Right cardiac atrium (tissue), 5 donors: ENCODE measurements at regions not wholly inside any gene's neighbourhood (a gene's known extent, or its start where the extent isn't known, plus 50 kb on each side); places are given as distances from the start of the nearest gene placed in this dataset.

Experiments used
- ATAC-seq, 2 donors: fragments of 200-7000 bp; cut with Tn5 transposase; one replicate each; pipeline versions ENCODE4 v1.8.0 to v1.9.1; 2020; ENCODE audit warnings: moderate library complexity in 2 of 2, mild to moderate bottlenecking in 1 of 2
- DNase-seq, 3 donors: peaks; one replicate each; pipeline ENCODE4 v3.0.0-alpha.2; 2020
- H3K27ac ChIP-seq: one replicate; pipeline ENCODE4 v1.5.1; 2013; ENCODE audit warnings: mild to moderate bottlenecking, low read length, control low read depth, moderate library complexity
- H3K27me3 ChIP-seq: one replicate; pipeline ENCODE4 v1.6.1; 2013; ENCODE audit not compliant: control insufficient read depth, insufficient read depth
- H3K4me1 ChIP-seq: one replicate; pipeline ENCODE4 v1.6.1; 2013; ENCODE audit warnings: low read length; ENCODE audit not compliant: control insufficient read depth, insufficient read depth
- H3K4me3 ChIP-seq: one replicate; pipeline ENCODE4 v1.5.1; 2013; ENCODE audit warnings: low read length, control low read depth
- H3K9me3 ChIP-seq: one replicate; pipeline ENCODE4 v1.6.1; 2013; ENCODE audit warnings: low read length; ENCODE audit not compliant: control insufficient read depth
- WGBS: extraction: QIAGEN DNeasy Blood & Tissue Kit; methylation state at CpG from one replicate; pipeline ENCODE4 v1.1.7; 2013; 5-methylcytosine and 5-hydroxymethylcytosine counted together
- intact Hi-C, 4 donors: fragments of 100-400 bp; cut with DNase I; formaldehyde crosslinking; loops; one replicate each; pipeline versions ENCODE4 v1.11.0 to v1.14.0; 2022 to 2023
- donor health status: healthy with polysubstance abuse.
- donor health status: DM: no; HTN: yes; CAD: no.
- donor health status: DM: no; HTN: no; CAD: no.
- donor health status: DM: no; HTN: yes; CAD: no; lungs with severe emphysema.
- donor health status: DM: yes; HTN: yes; CAD: no.

- 91% methylated on average over 2 of the region's 2 CpGs for WGBS
- H3K4me3 ChIP-seq, result no peak overlapping the region
- H3K27me3 ChIP-seq, result no peaks in the 10 kb centered on the region
- no peaks in the 10 kb centered on the region for H3K4me1 ChIP-seq
- ATAC-seq (no peak), DNase-seq (no peak)
- intact Hi-C loops, result no loop called here
- H3K27ac ChIP-seq, result no peak overlapping the region
- no peaks in the 10 kb centered on the region for H3K9me3 ChIP-seq
These were observed 84.4 kb upstream of the NEBL start for GRCh38 chr10:20981419-20981953.

DNA sequence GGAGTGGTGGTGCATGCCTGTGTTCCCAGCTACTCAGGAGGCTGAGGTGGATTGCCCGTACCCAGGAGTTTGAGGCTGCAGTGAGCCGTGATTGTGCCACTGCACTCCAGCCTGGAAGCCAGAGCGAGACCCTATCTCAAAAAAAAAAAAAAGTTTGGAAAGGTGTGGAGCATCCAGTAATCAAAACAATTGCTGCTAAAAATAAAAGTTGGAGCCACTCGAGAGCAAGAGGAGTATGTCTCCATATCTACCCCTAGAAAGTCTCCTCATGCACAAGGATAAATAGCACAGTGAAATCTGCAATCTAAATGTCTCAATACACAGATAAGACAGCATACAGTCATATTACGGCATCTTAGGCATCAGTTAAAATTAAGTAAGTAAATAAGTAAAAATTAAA lies 81.5 kb upstream of the NEBL start:
- 63% methylated on average over 5 of the region's 5 CpGs for WGBS
- no peak for DNase-seq
- Histone ChIP-seq H3K27ac (no peak overlapping the region), H3K4me3 (no peak overlapping the region), H3K27me3 (no peaks in the 10 kb centered on the region), H3K4me1 (no peaks in the 10 kb centered on the region), H3K9me3 (no peaks in the 10 kb centered on the region)
- intact Hi-C loops, result no loop called here
- ATAC-seq, result no peak

- DNase-seq (peak in 1 of 3 donors; percentile 34), ATAC-seq (no peak)
- H3K9me3 ChIP-seq, result no peaks in the 10 kb centered on the region
- no peaks in the 10 kb centered on the region for H3K27me3 ChIP-seq
- H3K27ac ChIP-seq, result no peak overlapping the region
- H3K4me3 ChIP-seq, result no peak overlapping the region
- WGBS, result 61% methylated on average over 5 of the region's 5 CpGs
- no peaks in the 10 kb centered on the region for H3K4me1 ChIP-seq
- intact Hi-C loops, result no loop called here
These were observed 80.2 kb upstream of the NEBL start for GRCh38 chr10:20977300-20977699.

DNA sequence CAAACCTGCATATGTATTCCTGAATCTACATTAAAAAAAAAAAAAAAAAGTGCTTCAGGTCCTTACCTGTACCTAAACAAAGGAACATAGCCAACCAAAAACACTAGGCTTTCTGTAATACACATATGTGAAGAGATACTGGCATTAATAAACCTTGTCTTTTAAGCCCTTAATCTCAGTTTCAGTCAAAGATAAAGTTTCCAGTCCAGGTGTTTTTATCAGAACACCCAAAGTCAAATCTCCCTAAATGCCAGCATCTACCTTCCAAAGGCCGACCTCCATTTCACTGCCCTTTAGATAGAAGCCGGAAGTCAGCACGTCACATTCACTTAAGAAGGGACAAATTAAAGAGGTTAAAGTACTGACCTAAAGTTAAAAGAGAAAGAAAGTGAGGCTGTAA lies 79.8 kb upstream of the NEBL start:
- H3K4me3 ChIP-seq, result no peak overlapping the region
- H3K27ac ChIP-seq, result no peak overlapping the region
- ATAC-seq (no peak), DNase-seq (no peak)
- WGBS, result 43% methylated on average over 3 of the region's 3 CpGs
- no peaks in the 10 kb centered on the region for H3K4me1 ChIP-seq
- H3K9me3 ChIP-seq, result no peaks in the 10 kb centered on the region
- no peaks in the 10 kb centered on the region for H3K27me3 ChIP-seq
- intact Hi-C loops, result no loop called here

DNA sequence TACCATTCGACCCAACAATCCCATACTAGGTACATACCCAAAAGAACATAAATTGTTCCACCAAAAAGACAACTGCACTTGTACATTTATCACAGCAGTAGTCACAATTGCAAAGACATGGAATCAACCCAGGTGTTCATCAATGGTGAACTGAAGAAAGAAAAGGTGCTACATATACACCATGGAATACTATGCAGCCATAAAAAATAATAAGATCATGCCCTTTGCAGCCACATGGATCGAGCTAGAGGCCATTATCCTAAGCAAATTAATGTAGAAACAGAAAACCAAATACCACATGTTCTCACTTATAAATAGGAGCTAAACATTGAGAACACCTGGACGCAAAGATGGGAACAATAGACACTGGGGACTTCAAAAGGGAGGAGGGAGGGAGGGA lies 79.3 kb upstream of the NEBL start:
- H3K27me3 ChIP-seq, result no peaks in the 10 kb centered on the region
- intact Hi-C loops, result no loop called here
- DNase-seq (no peak), ATAC-seq (no peak)
- H3K9me3 ChIP-seq, result no peaks in the 10 kb centered on the region
- H3K27ac ChIP-seq, result no peak overlapping the region
- H3K4me3 ChIP-seq, result no peak overlapping the region
- WGBS, result 90% methylated on average over 3 of the region's 3 CpGs
- no peaks in the 10 kb centered on the region for H3K4me1 ChIP-seq

DNA sequence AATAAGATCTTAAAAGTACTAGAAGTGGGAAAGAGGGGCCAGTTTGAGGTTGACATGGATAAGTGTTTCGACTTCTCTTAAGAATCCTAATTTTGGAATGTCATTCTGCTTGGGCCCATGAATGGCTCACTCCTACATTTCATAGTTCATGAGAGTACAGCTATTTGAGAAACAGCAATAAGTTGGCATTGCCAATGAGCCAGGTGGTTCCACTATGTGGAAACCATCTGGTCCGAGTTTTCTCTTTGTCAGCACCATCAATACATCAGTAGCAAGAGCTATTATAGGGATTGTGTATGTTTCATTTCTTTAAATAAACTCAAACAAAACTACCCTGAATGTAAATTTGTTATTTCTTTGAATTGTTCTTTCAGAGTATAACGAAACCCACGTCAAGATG lies 78.1 kb upstream of the NEBL start:
- no peaks in the 10 kb centered on the region for H3K27me3 ChIP-seq
- no peak for ATAC-seq
- 89% methylated on average over 4 of the region's 4 CpGs for WGBS

GRCh38 chr10:20972925-20973324 lies 75.8 kb upstream of the NEBL start:
- WGBS, result 87% methylated on average over 2 of the region's 2 CpGs
- H3K9me3 ChIP-seq, result no peaks in the 10 kb centered on the region
- no peak overlapping the region for H3K4me3 ChIP-seq
- H3K4me1 ChIP-seq, result no peaks in the 10 kb centered on the region
- no peaks in the 10 kb centered on the region for H3K27me3 ChIP-seq
- DNase-seq (no peak), ATAC-seq (no peak)
- intact Hi-C loops, result no loop called here
- no peak overlapping the region for H3K27ac ChIP-seq

More for the DNA sequence above, 78.1 kb upstream of the NEBL start:
- intact Hi-C loops, result no loop called here
- H3K4me1 ChIP-seq, result no peaks in the 10 kb centered on the region
- H3K27ac ChIP-seq, result no peak overlapping the region
- H3K9me3 ChIP-seq, result no peaks in the 10 kb centered on the region
- no peak for DNase-seq
- no peak overlapping the region for H3K4me3 ChIP-seq

- WGBS, result 69% methylated on average over 3 of the region's 3 CpGs
- Histone ChIP-seq H3K4me1 (no peaks in the 10 kb centered on the region), H3K27ac (no peak overlapping the region), H3K4me3 (no peak overlapping the region), H3K27me3 (no peaks in the 10 kb centered on the region), H3K9me3 (no peaks in the 10 kb centered on the region)
- ATAC-seq, result no peak
- DNase-seq, result no peak
- intact Hi-C loops, result no loop called here
These were observed 74.8 kb upstream of the NEBL start for GRCh38 chr10:20971901-20972300.

DNA sequence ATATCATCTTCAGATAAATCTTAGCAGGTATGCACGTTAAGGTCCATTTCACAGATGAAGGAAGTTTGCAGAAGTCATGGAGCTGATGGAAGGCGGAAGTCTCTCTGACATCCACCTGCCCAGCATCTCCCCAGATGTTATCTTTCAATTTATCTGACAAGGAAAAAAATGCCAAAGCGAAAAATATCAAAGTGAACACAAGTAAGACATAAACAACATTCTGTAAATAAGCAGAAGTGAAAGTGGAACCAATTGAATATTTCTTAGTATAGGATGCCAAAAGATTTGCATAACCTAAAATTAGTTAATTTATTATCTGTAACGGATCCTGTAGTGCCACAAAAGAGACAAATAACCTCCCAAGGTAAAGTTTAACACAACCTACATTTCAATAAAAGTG lies 73.6 kb upstream of the NEBL start:
- ATAC-seq (no peak), DNase-seq (no peak)
- WGBS, result 73% methylated on average over 4 of the region's 4 CpGs
- H3K27me3 ChIP-seq, result no peaks in the 10 kb centered on the region
- no peak overlapping the region for H3K4me3 ChIP-seq
- H3K9me3 ChIP-seq, result no peaks in the 10 kb centered on the region
- H3K27ac ChIP-seq, result no peak overlapping the region
- intact Hi-C loops, result no loop called here
- no peaks in the 10 kb centered on the region for H3K4me1 ChIP-seq

DNA sequence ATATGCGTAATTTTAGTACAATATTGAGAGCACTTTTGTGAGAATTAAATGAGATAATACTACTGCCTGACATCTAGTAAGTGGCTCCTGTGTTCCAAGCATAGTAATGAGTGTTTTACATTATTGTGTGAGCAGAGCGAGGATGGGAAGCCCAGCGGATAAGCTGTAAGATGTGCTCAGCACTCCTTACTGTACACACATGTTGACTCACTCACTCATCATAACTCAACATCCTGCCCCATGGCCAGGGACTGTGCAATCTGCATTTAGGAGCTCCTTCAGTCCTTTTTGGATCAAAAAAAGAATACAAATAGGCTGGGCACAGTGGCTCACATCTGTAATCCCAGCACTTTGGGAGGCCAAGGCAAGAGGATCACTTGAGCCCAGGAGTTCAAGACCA lies 72.9 kb upstream of the NEBL start:
- Histone ChIP-seq H3K27ac (no peak overlapping the region), H3K9me3 (no peaks in the 10 kb centered on the region), H3K4me3 (no peak overlapping the region), H3K4me1 (no peaks in the 10 kb centered on the region), H3K27me3 (no peaks in the 10 kb centered on the region)
- intact Hi-C loops, result no loop called here
- WGBS, result 98% methylated on average over 3 of the region's 3 CpGs
- no peak for DNase-seq
- ATAC-seq, result no peak

GRCh38 chr10:20966426-20966825 lies 69.3 kb upstream of the NEBL start:
- intact Hi-C loops, result no loop called here

More at GRCh38 chr10:20966426-20966825, 69.3 kb upstream of the NEBL start:
- no peak for ATAC-seq
- H3K4me1 ChIP-seq, result no peaks in the 10 kb centered on the region
- H3K27ac ChIP-seq, result no peak overlapping the region
- no peaks in the 10 kb centered on the region for H3K9me3 ChIP-seq
- WGBS, result 73% methylated on average over 3 of the region's 3 CpGs
- H3K4me3 ChIP-seq, result no peak overlapping the region
- DNase-seq, result no peak
- no peaks in the 10 kb centered on the region for H3K27me3 ChIP-seq
